ENCODE measurements at regions not wholly inside any gene's neighbourhood (a gene's known extent, or its start where the extent isn't known, plus 50 kb on each side); places are given as distances from the start of the nearest gene placed in this dataset.

DNA sequence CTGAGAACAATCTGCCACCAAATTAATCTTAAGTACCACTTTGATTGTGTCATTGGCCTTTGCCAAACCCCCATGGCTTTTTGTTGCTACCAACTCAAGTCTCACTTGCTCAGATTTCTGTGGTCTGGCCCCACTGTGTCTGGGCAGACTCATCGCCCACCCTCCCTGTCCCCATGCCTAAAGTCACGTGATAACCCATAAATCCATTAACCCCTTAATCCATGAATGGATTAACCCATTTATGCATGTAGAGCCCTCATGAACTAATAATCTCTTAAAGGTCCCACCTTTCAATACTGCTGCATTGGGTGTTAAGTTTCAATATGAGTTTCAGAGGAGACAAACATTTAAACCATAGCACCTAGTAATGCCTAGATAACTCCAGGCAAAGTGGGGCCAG, 78.5 kb upstream of the BLTP1 start:
- TF ChIP-seq ZFP3 (CRISPR knock-in tag; IDR thresholded peaks at IDR 0.05) = no peak
- no peak for TF ChIP-seq RARB (CRISPR knock-in tag; IDR thresholded peaks at IDR 0.05)
- TF ChIP-seq, protein P1, sequence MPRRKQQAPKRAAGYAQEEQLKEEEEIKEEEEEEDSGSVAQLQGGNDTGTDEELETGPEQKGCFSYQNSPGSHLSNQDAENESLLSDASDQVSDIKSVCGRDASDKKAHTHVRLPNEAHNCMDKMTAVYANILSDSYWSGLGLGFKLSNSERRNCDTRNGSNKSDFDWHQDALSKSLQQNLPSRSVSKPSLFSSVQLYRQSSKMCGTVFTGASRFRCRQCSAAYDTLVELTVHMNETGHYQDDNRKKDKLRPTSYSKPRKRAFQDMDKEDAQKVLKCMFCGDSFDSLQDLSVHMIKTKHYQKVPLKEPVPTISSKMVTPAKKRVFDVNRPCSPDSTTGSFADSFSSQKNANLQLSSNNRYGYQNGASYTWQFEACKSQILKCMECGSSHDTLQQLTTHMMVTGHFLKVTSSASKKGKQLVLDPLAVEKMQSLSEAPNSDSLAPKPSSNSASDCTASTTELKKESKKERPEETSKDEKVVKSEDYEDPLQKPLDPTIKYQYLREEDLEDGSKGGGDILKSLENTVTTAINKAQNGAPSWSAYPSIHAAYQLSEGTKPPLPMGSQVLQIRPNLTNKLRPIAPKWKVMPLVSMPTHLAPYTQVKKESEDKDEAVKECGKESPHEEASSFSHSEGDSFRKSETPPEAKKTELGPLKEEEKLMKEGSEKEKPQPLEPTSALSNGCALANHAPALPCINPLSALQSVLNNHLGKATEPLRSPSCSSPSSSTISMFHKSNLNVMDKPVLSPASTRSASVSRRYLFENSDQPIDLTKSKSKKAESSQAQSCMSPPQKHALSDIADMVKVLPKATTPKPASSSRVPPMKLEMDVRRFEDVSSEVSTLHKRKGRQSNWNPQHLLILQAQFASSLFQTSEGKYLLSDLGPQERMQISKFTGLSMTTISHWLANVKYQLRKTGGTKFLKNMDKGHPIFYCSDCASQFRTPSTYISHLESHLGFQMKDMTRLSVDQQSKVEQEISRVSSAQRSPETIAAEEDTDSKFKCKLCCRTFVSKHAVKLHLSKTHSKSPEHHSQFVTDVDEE (CRISPR knock-in tag; IDR thresholded peaks at IDR 0.05) = no peak
- TF ChIP-seq, protein P2, sequence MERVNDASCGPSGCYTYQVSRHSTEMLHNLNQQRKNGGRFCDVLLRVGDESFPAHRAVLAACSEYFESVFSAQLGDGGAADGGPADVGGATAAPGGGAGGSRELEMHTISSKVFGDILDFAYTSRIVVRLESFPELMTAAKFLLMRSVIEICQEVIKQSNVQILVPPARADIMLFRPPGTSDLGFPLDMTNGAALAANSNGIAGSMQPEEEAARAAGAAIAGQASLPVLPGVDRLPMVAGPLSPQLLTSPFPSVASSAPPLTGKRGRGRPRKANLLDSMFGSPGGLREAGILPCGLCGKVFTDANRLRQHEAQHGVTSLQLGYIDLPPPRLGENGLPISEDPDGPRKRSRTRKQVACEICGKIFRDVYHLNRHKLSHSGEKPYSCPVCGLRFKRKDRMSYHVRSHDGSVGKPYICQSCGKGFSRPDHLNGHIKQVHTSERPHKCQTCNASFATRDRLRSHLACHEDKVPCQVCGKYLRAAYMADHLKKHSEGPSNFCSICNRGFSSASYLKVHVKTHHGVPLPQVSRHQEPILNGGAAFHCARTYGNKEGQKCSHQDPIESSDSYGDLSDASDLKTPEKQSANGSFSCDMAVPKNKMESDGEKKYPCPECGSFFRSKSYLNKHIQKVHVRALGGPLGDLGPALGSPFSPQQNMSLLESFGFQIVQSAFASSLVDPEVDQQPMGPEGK (CRISPR knock-in tag; IDR thresholded peaks at IDR 0.05; ENCODE audit: borderline replicate concordance) = no peak
- TF ChIP-seq TOX (CRISPR knock-in tag; IDR thresholded peaks at IDR 0.05; ENCODE audit: borderline replicate concordance) = no peak
